Mucosa of descending colon (tissue), 3 donors: ENCODE measurements at regions not wholly inside any gene's neighbourhood (a gene's known extent, or its start where the extent isn't known, plus 50 kb on each side); places are given as distances from the start of the nearest gene placed in this dataset.

Source experiments
- ATAC-seq: fragments of 200-7000 bp; cut with Tn5 transposase; one replicate; pipeline ENCODE4 v1.9.1; 2020; ENCODE audit warnings: mild to moderate bottlenecking, moderate library complexity
- DNase-seq, 3 donors: peaks; one replicate each; pipeline ENCODE4 v3.0.0-alpha.2; 2020
- H3K36me3 ChIP-seq: fragments of 200-600 bp; one replicate; pipeline ENCODE4 v1.8.0; 2021; ENCODE audit warnings: low read depth, mild to moderate bottlenecking
- H3K4me1 ChIP-seq: fragments of 200-600 bp; one replicate; pipeline ENCODE4 v1.8.0; 2021; ENCODE audit warnings: low read depth, mild to moderate bottlenecking
- H3K4me3 ChIP-seq: fragments of 200-600 bp; one replicate; pipeline ENCODE4 v1.8.0; 2021; ENCODE audit warnings: mild to moderate bottlenecking
- H3K9me3 ChIP-seq: fragments of 200-600 bp; one replicate; pipeline ENCODE4 v1.8.0; 2021; ENCODE audit warnings: mild to moderate bottlenecking
- CTCF ChIP-seq: fragments of 200-600 bp; IDR thresholded peaks from one replicate; pipeline ENCODE4 v1.8.0; 2022; ENCODE audit warnings: antibody characterized with exemption, mild to moderate bottlenecking
- intact Hi-C, 2 donors: fragments of 100-400 bp; cut with DNase I in 1 of 2; cut with micrococcal nuclease in 1 of 2; formaldehyde crosslinking; loops; one replicate each; pipeline versions ENCODE4 v1.11.0 to v1.11.1; 2022; cut with DNase I, micrococcal nuclease
- donor health status: DM: no; HTN: no; CAD: no; lungs with moderate emphysema.
- donor health status: DM: no; HTN: no; CAD: no.
- donor health status: DM: no; HTN: yes; CAD: no.

GRCh38 chr1:55826381-55827080, 611.4 kb upstream of the USP24 start:
- intact Hi-C loops = no loop called here
- no peak for TF ChIP-seq CTCF

DNA sequence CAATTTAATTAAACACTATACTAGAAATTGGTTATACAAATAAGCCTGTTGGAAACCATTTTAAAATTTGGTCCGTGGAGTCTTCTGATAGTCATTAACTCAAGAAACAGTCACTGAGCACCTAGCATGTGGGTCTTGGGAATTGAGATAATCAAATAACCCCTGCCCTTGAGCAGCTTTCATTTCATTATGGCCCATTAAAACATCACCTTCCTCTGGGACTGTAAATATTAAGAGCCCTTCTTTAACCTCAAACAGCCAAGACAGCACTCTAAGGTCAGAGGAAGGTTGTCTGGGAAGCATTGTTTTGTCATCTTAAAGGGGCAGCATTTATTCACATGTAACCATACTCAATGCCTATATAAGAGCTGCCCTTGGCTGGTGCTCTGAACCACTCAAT, 610.3 kb upstream of the USP24 start:
- no peak for TF ChIP-seq CTCF
- Histone ChIP-seq H3K4me3 (no peak overlapping the region), H3K36me3 (no peaks in the 10 kb centered on the region), H3K9me3 (no peaks in the 10 kb centered on the region), H3K4me1 (no peaks in the 10 kb centered on the region)
- ATAC-seq (no peak), DNase-seq (no peak)
- intact Hi-C loops = no loop called here

More at GRCh38 chr1:55826381-55827080, 611.4 kb upstream of the USP24 start:
- no peak overlapping the region for H3K4me3 ChIP-seq
- DNase-seq (no peak), ATAC-seq (no peak)
- no peaks in the 10 kb centered on the region for H3K9me3 ChIP-seq
- H3K36me3 ChIP-seq = no peaks in the 10 kb centered on the region
- H3K4me1 ChIP-seq = no peaks in the 10 kb centered on the region

DNA sequence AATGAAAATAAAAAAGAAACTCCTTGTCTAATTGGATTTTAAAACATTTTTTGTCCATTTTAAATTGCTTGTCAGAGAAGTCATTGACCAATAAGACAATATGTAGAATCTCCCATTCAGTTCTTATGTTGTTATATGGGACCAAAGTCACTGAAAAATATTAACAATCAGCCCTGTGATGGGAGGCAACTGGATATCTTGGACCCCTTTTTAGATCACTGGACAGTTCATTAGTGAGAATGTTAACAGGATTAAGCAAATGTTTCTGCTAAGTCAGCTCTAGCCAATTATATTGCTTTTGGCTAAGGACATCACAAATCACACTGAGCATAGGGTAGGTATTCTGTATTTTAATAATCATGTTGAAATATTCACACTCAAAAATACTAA, 609.1 kb upstream of the USP24 start:
- Histone ChIP-seq H3K9me3 (no peaks in the 10 kb centered on the region), H3K4me3 (no peak overlapping the region), H3K36me3 (no peaks in the 10 kb centered on the region), H3K4me1 (no peaks in the 10 kb centered on the region)
- DNase-seq (no peak), ATAC-seq (no peak)
- intact Hi-C loops = no loop called here
- TF ChIP-seq CTCF = no peak

- no peaks in the 10 kb centered on the region for H3K4me1 ChIP-seq
- ATAC-seq = no peak
- H3K4me3 ChIP-seq = no peak overlapping the region
- intact Hi-C loops = no loop called here
- H3K36me3 ChIP-seq = no peaks in the 10 kb centered on the region
- no peak for TF ChIP-seq CTCF
- no peak for DNase-seq
- H3K9me3 ChIP-seq = no peaks in the 10 kb centered on the region
Measured at GRCh38 chr1:55823541-55824250, 608.5 kb upstream of the USP24 start.

DNA sequence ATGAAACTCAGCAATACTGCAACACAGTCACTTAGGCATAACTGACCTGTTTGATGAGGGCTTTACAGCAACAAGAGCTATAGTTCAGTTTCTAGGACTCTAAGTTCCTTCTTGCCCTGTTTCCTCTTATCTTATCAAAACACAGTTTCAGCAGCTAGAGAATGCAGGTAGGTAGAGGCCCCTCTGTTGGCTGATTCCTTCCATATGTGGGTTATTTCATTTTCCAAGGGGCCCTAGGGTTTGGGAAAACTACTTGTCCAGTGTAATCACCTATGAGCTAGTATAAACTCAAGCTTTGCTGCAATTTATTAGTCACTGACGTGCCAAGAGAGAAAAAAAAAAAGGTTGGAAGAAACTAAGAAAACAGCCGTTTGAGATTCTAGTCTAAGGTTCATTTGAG, 607.7 kb upstream of the USP24 start:
- intact Hi-C loops = no loop called here
- no peak for ATAC-seq
- no peaks in the 10 kb centered on the region for H3K9me3 ChIP-seq
- no peak overlapping the region for H3K4me3 ChIP-seq
- H3K36me3 ChIP-seq = no peaks in the 10 kb centered on the region
- no peak for DNase-seq
- no peak for TF ChIP-seq CTCF
- no peaks in the 10 kb centered on the region for H3K4me1 ChIP-seq
